C4-2B (cell line): ENCODE measurements at regions not wholly inside any gene's neighbourhood (a gene's known extent, or its start where the extent isn't known, plus 50 kb on each side); places are given as distances from the start of the nearest gene placed in this dataset.
"Not testable (repeated sequence)": the region's sequence is repeated elsewhere in the genome, so short reads cannot be mapped to it uniquely, and the experiment has no call there.

ENCODE experiments used
- H3K27ac ChIP-seq: fragments of 450-650 bp; 2 replicates; pipeline ENCODE4 v1.5.1; 2017
- ZFX ChIP-seq: fragments of 450-650 bp; IDR thresholded peaks from 2 replicates; pipeline ENCODE4 v1.6.1; 2017
- TF ChIP-seq, protein P1 (sequence below): fragments of 450-650 bp; conservative IDR thresholded peaks from 2 replicates; pipeline ENCODE4 v1.5.1; 2017; ENCODE audit warnings: mild to moderate bottlenecking

DNA sequence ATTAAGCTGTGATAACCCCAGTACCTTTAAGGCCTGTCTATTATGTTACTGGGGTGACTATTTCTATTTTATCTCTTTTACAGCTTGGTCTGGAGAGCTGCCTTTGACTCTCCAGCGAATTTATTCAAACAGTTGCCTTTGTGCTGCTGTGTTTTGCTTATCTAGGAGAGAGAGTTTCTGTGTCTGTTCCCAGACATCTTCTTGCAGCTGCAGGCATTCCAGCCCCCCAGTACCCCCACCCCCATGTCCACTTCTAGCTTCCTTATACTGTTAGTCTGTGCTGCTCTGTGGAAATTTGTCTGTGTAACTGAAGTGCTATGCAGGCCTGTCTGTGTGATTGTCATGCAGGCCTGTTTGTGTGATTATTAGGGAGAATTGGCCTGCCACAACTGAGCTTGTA is 713.7 kb upstream of the SEMA6D start:
- no peak overlapping the region for H3K27ac ChIP-seq
- TF ChIP-seq ZFX, result no peak
- TF ChIP-seq, protein P1, sequence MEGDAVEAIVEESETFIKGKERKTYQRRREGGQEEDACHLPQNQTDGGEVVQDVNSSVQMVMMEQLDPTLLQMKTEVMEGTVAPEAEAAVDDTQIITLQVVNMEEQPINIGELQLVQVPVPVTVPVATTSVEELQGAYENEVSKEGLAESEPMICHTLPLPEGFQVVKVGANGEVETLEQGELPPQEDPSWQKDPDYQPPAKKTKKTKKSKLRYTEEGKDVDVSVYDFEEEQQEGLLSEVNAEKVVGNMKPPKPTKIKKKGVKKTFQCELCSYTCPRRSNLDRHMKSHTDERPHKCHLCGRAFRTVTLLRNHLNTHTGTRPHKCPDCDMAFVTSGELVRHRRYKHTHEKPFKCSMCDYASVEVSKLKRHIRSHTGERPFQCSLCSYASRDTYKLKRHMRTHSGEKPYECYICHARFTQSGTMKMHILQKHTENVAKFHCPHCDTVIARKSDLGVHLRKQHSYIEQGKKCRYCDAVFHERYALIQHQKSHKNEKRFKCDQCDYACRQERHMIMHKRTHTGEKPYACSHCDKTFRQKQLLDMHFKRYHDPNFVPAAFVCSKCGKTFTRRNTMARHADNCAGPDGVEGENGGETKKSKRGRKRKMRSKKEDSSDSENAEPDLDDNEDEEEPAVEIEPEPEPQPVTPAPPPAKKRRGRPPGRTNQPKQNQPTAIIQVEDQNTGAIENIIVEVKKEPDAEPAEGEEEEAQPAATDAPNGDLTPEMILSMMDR, result no peak

DNA sequence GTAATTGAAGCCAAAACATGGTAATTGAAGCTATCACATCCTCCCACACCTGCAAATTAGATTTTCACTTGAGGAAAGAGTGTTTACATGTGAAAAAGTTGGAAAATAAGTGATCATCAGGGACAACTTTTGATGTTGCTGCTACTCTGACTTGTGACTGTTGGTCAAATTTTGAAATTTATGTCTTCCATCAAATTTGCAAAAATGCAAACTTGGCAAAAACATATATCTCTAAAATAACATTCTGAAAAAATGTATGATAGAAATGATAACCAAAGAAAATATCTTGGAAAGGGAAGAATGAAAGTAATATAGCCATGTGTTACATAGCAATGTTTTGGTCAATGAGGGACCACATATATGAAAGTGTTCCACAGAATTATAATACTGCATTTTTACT is 703.9 kb upstream of the SEMA6D start:
- H3K27ac ChIP-seq, result no peak overlapping the region
- TF ChIP-seq, protein P1, result no peak
- TF ChIP-seq ZFX, result no peak

DNA sequence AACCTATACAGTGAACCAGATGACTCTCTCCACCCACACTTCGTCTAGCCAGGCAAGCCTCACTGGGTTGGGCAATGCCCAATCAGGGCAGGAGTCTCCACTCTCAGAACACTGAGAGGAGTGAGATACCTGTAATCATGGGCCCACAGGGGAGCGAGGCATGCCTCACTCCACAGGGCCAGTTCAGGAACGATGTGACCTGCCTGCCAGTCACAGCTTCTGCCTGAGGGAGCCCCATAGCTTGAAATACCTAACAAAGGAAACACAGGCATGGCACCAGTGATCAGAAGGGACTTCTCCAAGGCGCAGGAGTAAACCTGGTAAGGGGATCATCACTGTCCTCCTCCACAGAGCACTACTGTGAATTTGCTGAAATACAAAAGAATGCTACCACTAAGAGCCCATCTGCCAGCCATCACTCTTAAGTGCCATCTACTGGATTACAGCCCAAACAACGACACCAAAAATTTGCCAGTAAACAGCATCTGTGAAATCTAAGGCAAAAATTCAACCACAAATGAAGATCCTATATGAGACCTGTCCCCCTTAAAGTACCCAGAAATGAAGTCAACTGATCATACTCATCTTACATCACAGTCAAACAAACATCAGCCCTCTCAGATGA is 689.9 kb upstream of the SEMA6D start:
- TF ChIP-seq ZFX, result no peak
- TF ChIP-seq, protein P1, result peak; percentile 38
- H3K27ac ChIP-seq, result no peak overlapping the region

DNA sequence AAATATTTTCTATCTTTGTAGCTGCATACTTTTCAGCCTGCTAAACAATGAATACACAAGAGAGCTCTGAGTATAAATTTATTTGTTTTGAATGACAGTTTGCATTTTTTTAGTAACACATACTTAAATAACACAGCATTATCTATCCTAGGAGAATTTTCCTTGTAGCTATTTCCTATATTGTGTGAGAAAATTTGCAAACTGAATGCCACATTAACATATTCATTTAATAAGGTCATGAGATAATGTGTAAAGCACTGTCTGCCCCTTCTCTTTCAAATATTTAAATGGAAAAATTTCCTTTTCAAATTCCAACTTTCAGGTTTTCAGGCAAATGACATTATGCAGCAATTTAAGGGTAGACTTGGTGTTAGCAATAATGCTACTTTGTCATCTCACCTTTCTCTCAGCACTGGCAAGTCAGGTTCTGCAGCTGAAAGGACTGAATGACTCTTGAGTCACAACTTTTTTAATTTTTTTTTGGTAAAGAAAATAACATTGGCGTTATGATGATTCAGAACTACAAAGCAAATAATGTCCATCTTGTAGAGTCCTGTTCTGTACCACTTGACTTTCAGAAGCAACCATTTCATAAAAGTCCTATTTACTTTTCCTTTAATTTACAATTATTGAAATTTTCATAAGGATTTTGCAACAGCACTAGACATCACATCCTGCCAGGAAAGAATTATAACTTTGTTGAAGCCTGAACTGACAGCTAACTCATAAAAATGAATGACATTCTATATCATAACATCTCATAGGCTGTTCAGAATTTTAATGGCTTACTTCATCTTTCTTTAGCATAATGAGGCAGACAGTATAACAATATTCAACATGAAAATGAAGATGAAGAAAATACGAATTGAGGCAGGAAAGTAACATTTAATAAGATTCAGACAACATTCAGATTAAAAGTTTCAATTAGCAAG is 681.6 kb upstream of the SEMA6D start:
- TF ChIP-seq ZFX, result no peak
- TF ChIP-seq, protein P1, result no peak
- no peak overlapping the region for H3K27ac ChIP-seq

DNA sequence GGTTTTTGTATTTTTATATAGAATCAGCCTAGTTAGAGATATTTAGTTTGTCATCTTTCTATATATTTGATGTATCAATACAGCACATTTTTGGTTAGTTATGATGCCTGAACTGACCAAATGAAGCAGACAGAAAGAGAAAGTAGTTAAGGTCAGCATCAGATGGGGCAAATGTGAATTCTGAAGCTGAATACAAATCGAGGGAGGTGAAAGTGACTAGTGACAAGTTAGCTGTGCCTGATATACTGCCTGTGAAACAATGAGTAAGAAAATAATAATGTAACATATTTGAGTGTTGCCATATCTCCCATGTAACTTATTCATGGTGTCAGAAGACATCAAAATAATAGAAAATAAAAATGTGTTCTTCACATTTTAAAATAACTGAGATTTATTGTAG is 680.3 kb upstream of the SEMA6D start:
- TF ChIP-seq, protein P1, result no peak
- TF ChIP-seq ZFX, result no peak
- H3K27ac ChIP-seq, result no peak overlapping the region

DNA sequence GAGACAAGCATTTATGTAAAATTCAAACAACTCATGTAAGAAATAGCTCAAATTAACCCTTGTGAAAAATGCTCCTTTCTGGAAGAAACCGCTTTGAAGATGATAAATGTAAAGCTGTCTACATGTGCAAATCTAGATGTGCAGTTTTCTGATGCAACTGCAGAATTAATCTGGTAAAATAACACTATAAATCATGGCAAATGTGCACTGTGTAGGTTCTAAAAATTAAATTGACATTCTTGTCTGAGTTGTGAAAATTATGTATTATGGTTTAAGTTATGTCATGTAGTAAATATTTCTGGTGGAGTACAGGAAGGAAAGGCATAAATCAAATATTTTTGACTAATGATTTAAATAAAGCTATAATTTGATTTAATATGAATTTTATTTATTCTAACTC is 678.1 kb upstream of the SEMA6D start:
- TF ChIP-seq, protein P1, result no peak
- TF ChIP-seq ZFX, result no peak
- no peak overlapping the region for H3K27ac ChIP-seq

DNA sequence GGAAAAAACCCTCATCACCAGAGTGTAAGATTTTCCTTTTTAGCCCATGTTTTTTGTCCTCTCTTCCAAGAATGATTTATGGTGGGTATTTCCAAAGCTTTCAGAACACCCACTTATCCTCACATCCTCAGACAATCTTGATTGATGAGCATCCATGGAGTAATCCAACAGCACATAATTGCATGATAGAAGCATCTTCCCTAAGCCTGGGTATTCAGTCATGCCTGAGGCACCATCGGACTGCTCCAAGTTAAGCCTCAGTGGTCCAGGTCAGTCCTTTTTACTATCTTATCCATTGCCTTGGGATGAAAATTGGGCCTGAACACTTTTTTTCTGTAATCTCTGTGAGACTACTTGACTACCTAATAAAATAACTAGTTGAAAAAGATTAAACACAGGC is 676.0 kb upstream of the SEMA6D start:
- TF ChIP-seq, protein P1, result no peak
- no peak for TF ChIP-seq ZFX
- H3K27ac ChIP-seq, result no peak overlapping the region

DNA sequence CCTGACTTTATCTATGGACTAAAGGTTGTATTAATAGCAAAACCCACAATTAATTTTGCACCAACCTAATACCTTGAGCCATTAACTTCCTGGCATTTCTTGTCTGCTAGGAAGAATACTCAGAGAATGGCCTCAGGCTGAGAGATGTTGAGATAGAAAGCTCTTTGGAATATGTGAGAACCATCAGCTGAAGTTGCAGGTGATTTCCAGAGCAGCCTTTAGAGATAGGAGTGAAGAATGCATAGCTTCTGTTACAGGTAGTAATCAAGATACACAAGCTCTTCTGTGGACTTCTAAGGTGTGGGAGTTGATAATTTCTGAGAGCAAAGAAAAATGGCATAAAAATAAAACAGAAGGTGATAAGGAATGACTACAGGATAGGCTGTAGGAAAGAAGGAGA is 669.3 kb upstream of the SEMA6D start:
- not testable (repeated sequence) for H3K27ac ChIP-seq
